Right lobe of liver (tissue), 6 donors: ENCODE measurements at regions not wholly inside any gene's neighbourhood (a gene's known extent, or its start where the extent isn't known, plus 50 kb on each side); places are given as distances from the start of the nearest gene placed in this dataset.

Experiments
- ATAC-seq, 4 donors: fragments of 200-7000 bp; cut with Tn5 transposase; one replicate each; pipeline ENCODE4 v1.9.1; 2020; ENCODE audit warnings: mild to moderate bottlenecking in 4 of 4, moderate library complexity in 4 of 4
- DNase-seq, 3 donors: peaks; one replicate each; pipeline ENCODE4 v3.0.0-alpha.2; 2020
- H3K27ac ChIP-seq, 3 donors: fragments of 200-600 bp; one replicate each; pipeline ENCODE4 v1.8.0; 2022
- H3K27me3 ChIP-seq, 2 donors: fragments of 200-600 bp; one replicate each; pipeline ENCODE4 v1.8.0; 2022
- H3K36me3 ChIP-seq, 4 donors: fragments of 200-600 bp; sonication (generic) in 1 of 4; one replicate each; pipeline versions ENCODE4 v1.5.1 to v1.8.0; 2017 to 2022; ENCODE audit warnings: control low read depth in 1 of 4
- H3K4me1 ChIP-seq, 4 donors: fragments of 200-600 bp; sonication (generic) in 1 of 4; one replicate each; pipeline versions ENCODE4 v1.5.1 to v1.8.0; 2017 to 2022; ENCODE audit warnings: control low read depth in 1 of 4
- H3K4me3 ChIP-seq, 3 donors: fragments of 200-600 bp; one replicate each; pipeline ENCODE4 v1.8.0; 2022
- H3K9me3 ChIP-seq, 4 donors: fragments of 200-600 bp; sonication (generic) in 1 of 4; one replicate each; pipeline versions ENCODE4 v1.5.1 to v1.8.0; 2017 to 2022; ENCODE audit warnings: control low read depth in 1 of 4
- POLR2A ChIP-seq: fragments of 450-650 bp; IDR thresholded peaks from one replicate; pipeline ENCODE4 v1.6.1; 2017; ENCODE audit warnings: antibody characterized with exemption, mild to moderate bottlenecking
- WGBS: methylation state at CpG from one replicate; pipeline ENCODE4 v1.1.6; 2018; ENCODE audit warnings: low coverage, low lambda C conversion rate; ENCODE audit not compliant: insufficient coverage; ENCODE audit errors: missing lambda C conversion rate; 5-methylcytosine and 5-hydroxymethylcytosine counted together
- intact Hi-C, 2 donors: fragments of 100-400 bp; cut with DNase I; formaldehyde crosslinking; loops; one replicate each; pipeline versions ENCODE4 v1.11.2 to v1.14.1; 2022
- TF ChIP-seq, protein P1 (sequence below), 4 donors: fragments of 200-600 bp in 3 of 4; fragments of 450-650 bp in 1 of 4; IDR thresholded peaks; one replicate each; pipeline versions ENCODE4 v1.5.1 to v1.8.0; 2016 to 2022; ENCODE audit warnings: antibody characterized with exemption in 4 of 4, mild to moderate bottlenecking in 2 of 4
- donor health status: DM: no; HTN: yes; CAD: no.
- donor health status: DM: no; HTN: no; CAD: no.
- donor health status: DM: no; HTN: no; CAD: no.
- donor health status: DM: no; HTN: yes; CAD: no.
- donor health status: DM: no; HTN: yes; CAD: no.

DNA sequence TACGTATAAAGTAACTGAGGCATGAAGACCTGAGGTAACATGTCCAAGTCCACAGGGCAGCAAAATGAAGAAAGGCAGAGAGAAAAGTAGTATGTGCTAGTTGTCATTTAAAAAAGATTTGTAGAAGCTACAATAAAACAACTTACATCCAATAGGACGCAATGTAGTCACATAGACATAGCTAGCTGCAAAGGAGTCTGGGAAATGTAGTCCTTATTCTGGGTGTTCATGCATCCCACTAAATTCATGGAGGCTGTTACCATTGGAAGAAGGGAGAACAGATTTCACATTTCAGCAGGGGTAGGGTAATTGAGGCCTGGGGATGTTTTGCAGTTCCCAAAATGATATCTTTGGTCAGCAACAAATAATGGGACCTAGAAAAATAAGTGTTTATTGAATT, 571.4 kb downstream of the MIAT start:
- H3K27ac ChIP-seq, result no peak overlapping the region
- ATAC-seq, result no peak
- TF ChIP-seq POLR2A, result no peak
- H3K4me3 ChIP-seq, result no peak overlapping the region
- WGBS, result 44% methylated on average over 2 of the region's 2 CpGs
- no peaks in the 10 kb centered on the region for H3K36me3 ChIP-seq
- no peaks in the 10 kb centered on the region for H3K4me1 ChIP-seq
- intact Hi-C loops, result no loop called here
- no peak for DNase-seq
- H3K27me3 ChIP-seq, result no peaks in the 10 kb centered on the region
- H3K9me3 ChIP-seq, result no peaks in the 10 kb centered on the region

DNA sequence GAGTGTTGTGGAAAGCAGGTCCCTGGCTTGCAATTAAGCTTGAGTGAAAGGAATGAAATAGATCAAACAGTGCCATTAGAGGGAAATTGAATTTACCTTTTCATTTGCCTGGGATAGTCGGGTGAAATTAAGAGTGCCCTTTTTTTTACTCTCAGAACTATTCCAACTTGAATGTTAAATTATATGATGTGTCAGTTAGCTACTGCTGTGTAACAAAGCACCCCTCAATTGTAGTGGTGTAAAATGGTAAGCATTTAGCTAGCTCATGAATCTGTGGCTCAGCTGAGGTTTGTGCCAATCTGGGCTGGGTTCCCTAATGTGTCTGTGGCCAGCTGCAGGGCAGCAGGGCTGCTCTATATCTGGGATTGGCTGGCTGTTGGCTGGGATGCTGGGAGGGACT, 571.4 kb downstream of the MN1 start:
- no peaks in the 10 kb centered on the region for H3K4me1 ChIP-seq
- DNase-seq (no peak), ATAC-seq (no peak)
- no peaks in the 10 kb centered on the region for H3K9me3 ChIP-seq
- no peak overlapping the region for H3K27ac ChIP-seq
- 62% methylated on average over 1 of the region's 1 CpG for WGBS
- H3K36me3 ChIP-seq, result no peaks in the 10 kb centered on the region
- TF ChIP-seq, protein P1, sequence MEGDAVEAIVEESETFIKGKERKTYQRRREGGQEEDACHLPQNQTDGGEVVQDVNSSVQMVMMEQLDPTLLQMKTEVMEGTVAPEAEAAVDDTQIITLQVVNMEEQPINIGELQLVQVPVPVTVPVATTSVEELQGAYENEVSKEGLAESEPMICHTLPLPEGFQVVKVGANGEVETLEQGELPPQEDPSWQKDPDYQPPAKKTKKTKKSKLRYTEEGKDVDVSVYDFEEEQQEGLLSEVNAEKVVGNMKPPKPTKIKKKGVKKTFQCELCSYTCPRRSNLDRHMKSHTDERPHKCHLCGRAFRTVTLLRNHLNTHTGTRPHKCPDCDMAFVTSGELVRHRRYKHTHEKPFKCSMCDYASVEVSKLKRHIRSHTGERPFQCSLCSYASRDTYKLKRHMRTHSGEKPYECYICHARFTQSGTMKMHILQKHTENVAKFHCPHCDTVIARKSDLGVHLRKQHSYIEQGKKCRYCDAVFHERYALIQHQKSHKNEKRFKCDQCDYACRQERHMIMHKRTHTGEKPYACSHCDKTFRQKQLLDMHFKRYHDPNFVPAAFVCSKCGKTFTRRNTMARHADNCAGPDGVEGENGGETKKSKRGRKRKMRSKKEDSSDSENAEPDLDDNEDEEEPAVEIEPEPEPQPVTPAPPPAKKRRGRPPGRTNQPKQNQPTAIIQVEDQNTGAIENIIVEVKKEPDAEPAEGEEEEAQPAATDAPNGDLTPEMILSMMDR (IDR thresholded peaks at IDR 0.05), result no peak
- no peak for TF ChIP-seq POLR2A
- no peak overlapping the region for H3K4me3 ChIP-seq
- intact Hi-C loops, result no loop called here
- H3K27me3 ChIP-seq, result no peaks in the 10 kb centered on the region

DNA sequence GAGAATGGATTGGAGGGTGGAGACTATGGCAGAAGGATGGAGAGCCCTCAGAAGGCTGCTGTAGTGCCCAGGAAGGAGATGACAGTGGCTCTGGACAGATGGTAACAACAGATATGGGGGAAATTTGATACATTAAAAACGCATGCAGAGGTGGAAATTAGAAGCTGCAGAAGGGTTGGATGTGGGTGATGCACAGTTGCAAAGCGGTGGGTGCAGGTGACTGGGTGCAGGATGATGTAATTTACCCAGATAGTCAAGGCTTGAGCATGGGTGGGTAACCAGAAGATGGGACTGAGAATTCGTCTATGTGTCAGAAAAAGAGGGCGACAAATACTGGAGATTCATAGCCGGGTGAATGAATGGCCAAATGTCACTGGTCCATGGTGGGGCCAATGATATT, 570.3 kb downstream of the MN1 start:
- H3K4me1 ChIP-seq, result no peaks in the 10 kb centered on the region
- no peak overlapping the region for H3K27ac ChIP-seq
- no peak overlapping the region for H3K4me3 ChIP-seq
- no peaks in the 10 kb centered on the region for H3K36me3 ChIP-seq
- 58% methylated on average over 5 of the region's 5 CpGs for WGBS
- TF ChIP-seq POLR2A, result no peak
- TF ChIP-seq, protein P1 (IDR thresholded peaks at IDR 0.05), result no peak
- ATAC-seq (no peak), DNase-seq (no peak)
- no peaks in the 10 kb centered on the region for H3K27me3 ChIP-seq
- H3K9me3 ChIP-seq, result no peaks in the 10 kb centered on the region
- intact Hi-C loops, result no loop called here

DNA sequence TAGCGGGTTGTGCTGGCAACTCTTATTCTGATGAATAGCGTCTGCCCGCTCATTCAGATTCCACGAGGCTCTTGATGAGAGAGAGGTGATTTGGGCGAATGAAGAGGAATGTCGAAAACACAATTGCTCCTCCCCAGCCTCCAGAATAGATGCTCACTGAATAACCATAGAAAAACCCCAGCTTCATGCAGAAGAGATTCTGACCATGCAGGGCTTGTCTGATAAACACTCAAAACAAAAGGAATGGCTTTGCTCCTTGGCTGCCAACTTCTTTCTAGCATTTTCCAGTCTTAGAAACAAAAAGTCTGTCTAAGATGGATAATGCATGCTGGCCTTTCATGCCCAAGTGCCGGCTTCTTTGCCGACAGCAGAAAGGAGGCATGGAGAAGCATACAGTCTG, 569.5 kb downstream of the MN1 start:
- TF ChIP-seq POLR2A, result no peak
- TF ChIP-seq, protein P1 (IDR thresholded peaks at IDR 0.05), result no peak
- Histone ChIP-seq H3K27ac (no peak overlapping the region), H3K4me1 (no peaks in the 10 kb centered on the region), H3K4me3 (no peak overlapping the region), H3K27me3 (no peaks in the 10 kb centered on the region), H3K36me3 (no peaks in the 10 kb centered on the region), H3K9me3 (no peaks in the 10 kb centered on the region)
- no peak for ATAC-seq
- intact Hi-C loops, result no loop called here
- 71% methylated on average over 7 of the region's 8 CpGs for WGBS
- DNase-seq, result no peak

DNA sequence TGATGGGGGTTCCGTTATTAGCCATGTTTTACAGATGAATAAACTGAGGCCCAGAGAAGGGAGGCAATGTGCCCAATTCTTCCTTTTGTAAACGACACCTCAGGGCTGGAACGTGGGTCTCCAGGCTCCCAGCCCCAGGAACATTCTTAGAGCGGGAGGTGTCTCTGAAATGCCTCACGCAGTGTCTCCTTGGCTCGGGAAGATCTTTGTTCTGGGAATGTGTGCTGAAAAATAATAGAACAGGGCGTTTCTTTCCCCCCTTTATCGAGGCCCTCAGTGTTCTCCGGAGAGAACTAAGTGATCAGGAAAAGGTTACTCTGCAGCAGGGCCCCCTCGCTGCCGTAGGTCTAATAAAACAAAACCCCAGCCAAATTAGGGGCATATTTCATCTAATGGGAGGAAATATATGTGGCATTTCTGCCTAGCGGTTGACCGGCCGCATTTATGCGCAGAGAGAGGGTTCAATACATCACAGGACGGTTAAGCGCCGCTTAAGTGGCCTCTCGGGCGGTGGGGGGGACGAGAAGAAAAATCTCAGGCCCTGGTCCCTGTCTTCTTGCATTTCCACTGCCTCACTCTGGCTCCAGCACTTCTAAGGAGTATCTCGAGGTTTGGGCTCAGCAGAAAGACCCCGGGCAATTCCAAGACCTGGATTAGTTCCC, 564.3 kb downstream of the MN1 start:
- TF ChIP-seq POLR2A, result no peak
- TF ChIP-seq, protein P1 (IDR thresholded peaks at IDR 0.05), result no peak
- no peaks in the 10 kb centered on the region for H3K9me3 ChIP-seq
- no peaks in the 10 kb centered on the region for H3K27me3 ChIP-seq
- no peak overlapping the region for H3K4me3 ChIP-seq
- no peaks in the 10 kb centered on the region for H3K4me1 ChIP-seq
- no peak for ATAC-seq
- intact Hi-C loops, result no loop called here
- no peak for DNase-seq
- H3K27ac ChIP-seq, result no peak overlapping the region
- no peaks in the 10 kb centered on the region for H3K36me3 ChIP-seq
- WGBS, result 53% methylated on average over 16 of the region's 23 CpGs
